OCI-LY1 (cell line): ENCODE measurements at regions not wholly inside any gene's neighbourhood (a gene's known extent, or its start where the extent isn't known, plus 50 kb on each side); places are given as distances from the start of the nearest gene placed in this dataset.

Experiments
- H2AFZ ChIP-seq: fragments of 200-600 bp; sonication (generic), shearing (Covaris generic); 2 replicates; pipeline ENCODE4 v1.6.0; 2014; ENCODE audit warnings: antibody characterized with exemption, mild to moderate bottlenecking, low read length
- H3F3A ChIP-seq: fragments of 200-600 bp; sonication (generic), shearing (Covaris generic); 2 replicates; pipeline ENCODE4 v1.6.0; 2014; ENCODE audit warnings: mild to moderate bottlenecking, antibody characterized with exemption, low read length, moderate library complexity; ENCODE audit not compliant: insufficient read depth
- H3K27ac ChIP-seq: fragments of 200-600 bp; sonication (generic); 2 replicates; pipeline ENCODE4 v1.5.1; 2014; ENCODE audit warnings: low read length, mixed run types, mild to moderate bottlenecking, low read depth; ENCODE audit not compliant: poor library complexity, severe bottlenecking
- H3K27me3 ChIP-seq: fragments of 200-600 bp; sonication (generic); 2 replicates; pipeline ENCODE4 v1.6.0; 2014; ENCODE audit warnings: antibody characterized with exemption, mild to moderate bottlenecking, low read length, moderate library complexity; ENCODE audit not compliant: insufficient read depth
- H3K36me3 ChIP-seq: fragments of 200-600 bp; sonication (generic); 2 replicates; pipeline ENCODE4 v1.6.1; 2014; ENCODE audit warnings: mild to moderate bottlenecking, antibody characterized with exemption, low read length, moderate library complexity, mixed read lengths; ENCODE audit not compliant: insufficient read depth
- H3K4me1 ChIP-seq: fragments of 200-600 bp; sonication (generic); 2 replicates; pipeline ENCODE4 v1.5.1; 2014; ENCODE audit warnings: mild to moderate bottlenecking, low read length, moderate library complexity; ENCODE audit not compliant: insufficient read depth, severe bottlenecking
- H3K4me2 ChIP-seq: fragments of 200-600 bp; sonication (generic), shearing (Covaris generic); 2 replicates; pipeline ENCODE4 v1.6.1; 2014; ENCODE audit warnings: low read length
- H3K4me3 ChIP-seq: fragments of 200-600 bp; sonication (generic); 2 replicates; pipeline ENCODE4 v1.5.1; 2014; ENCODE audit warnings: low read length, low read depth, mild to moderate bottlenecking, mixed read lengths; ENCODE audit not compliant: poor library complexity, severe bottlenecking
- H3K79me2 ChIP-seq: fragments of 200-600 bp; shearing (Covaris generic); 2 replicates; pipeline ENCODE4 v1.6.1; 2016; ENCODE audit warnings: mixed run types, low read length, mixed read lengths; ENCODE audit not compliant: insufficient read depth
- H3K9ac ChIP-seq: fragments of 200-600 bp; sonication (generic), shearing (Covaris generic); 2 replicates; pipeline ENCODE4 v1.6.1; 2014; ENCODE audit warnings: mild to moderate bottlenecking, low read length, mixed read lengths
- H3K9me2 ChIP-seq: fragments of 200-600 bp; sonication (generic), shearing (Covaris generic); 2 replicates; pipeline ENCODE4 v1.6.1; 2014; ENCODE audit warnings: low read depth, mild to moderate bottlenecking, low read length, mixed read lengths
- H3K9me3 ChIP-seq: fragments of 200-600 bp; shearing (Covaris generic); 2 replicates; pipeline ENCODE4 v1.6.1; 2014; ENCODE audit warnings: low read length, mixed read lengths
- H4K20me1 ChIP-seq: fragments of 200-600 bp; sonication (generic), shearing (Covaris generic); 2 replicates; pipeline ENCODE4 v1.6.0; 2016; ENCODE audit warnings: mild to moderate bottlenecking, low read length; ENCODE audit not compliant: insufficient read depth
- CTCF ChIP-seq: fragments of 200-600 bp; sonication (generic), shearing (Covaris generic); IDR thresholded peaks from 2 replicates; pipeline ENCODE4 v1.5.1; 2017; ENCODE audit warnings: mild to moderate bottlenecking, antibody characterized with exemption, low read length, moderate library complexity, mixed read lengths
- EZH2 ChIP-seq: fragments of 200-600 bp; sonication (generic), shearing (Covaris generic); IDR thresholded peaks from 2 replicates; pipeline ENCODE4 v1.8.0; 2017; ENCODE audit warnings: borderline replicate concordance, mixed run types, mild to moderate bottlenecking, antibody characterized with exemption, low read length, moderate library complexity, mixed read lengths

DNA sequence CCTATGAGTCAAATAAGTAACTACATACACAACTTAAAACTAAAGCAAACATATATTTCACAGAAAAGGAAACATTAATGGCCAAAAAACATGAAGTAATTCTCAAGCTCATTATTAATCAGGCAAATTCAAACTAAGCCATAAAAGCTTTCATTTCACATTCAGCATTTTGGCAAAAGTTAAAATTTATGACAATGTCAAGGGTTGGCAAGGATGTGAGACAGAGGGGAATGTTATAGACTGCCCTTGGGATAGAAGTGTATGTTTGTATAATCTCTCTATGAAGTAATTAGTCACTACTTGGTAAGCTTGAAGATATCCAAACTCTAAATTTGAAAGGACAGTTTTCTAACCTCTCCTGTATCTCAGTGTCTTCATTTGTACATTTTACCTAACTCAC is 539.4 kb downstream of the RIT2 start:
- Histone ChIP-seq H3K4me1 (no peaks in the 10 kb centered on the region), H3K9ac (no peak overlapping the region), H3K36me3 (no peaks in the 10 kb centered on the region), H3K4me2 (no peak overlapping the region), H2AFZ (no peak overlapping the region), H3K27ac (no peak overlapping the region), H3K4me3 (no peak overlapping the region), H3K9me2 (no peaks in the 10 kb centered on the region), H3K79me2 (no peaks in the 10 kb centered on the region), H3F3A (no peaks in the 10 kb centered on the region), H3K9me3 (no peaks in the 10 kb centered on the region), H3K27me3 (no peaks in the 10 kb centered on the region), H4K20me1 (no peaks in the 10 kb centered on the region)
- TF ChIP-seq EZH2 (no peak), CTCF (no peak)

DNA sequence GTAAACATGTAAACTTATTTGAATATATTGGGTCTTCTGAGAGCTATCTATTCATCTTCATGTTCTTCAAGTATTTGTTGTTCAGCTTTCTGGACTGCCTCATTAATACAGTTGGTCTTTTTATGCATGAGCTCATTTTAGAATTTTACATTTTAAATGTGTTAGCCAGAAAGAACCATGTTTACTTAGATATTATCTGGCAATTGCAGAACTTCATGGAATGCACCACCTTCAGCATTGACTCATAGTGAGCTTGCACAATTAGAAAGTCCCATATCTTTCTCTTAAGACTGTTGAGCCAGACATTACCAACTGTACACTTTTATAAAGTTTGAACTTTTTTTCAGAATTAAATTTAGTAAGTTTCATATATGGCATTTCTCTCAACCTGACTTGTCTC is 536.7 kb downstream of the RIT2 start:
- no peak overlapping the region for H3K27ac ChIP-seq
- no peaks in the 10 kb centered on the region for H3K79me2 ChIP-seq
- H3K9ac ChIP-seq: no peak overlapping the region

GRCh38 chr18:42582266-42582665 is 533.2 kb downstream of the RIT2 start:
- Histone ChIP-seq H3F3A (no peaks in the 10 kb centered on the region), H3K9me3 (no peaks in the 10 kb centered on the region), H3K4me3 (no peak overlapping the region), H3K4me1 (no peaks in the 10 kb centered on the region), H4K20me1 (no peaks in the 10 kb centered on the region), H3K9me2 (no peaks in the 10 kb centered on the region), H3K4me2 (no peak overlapping the region), H3K9ac (no peak overlapping the region), H3K27ac (no peak overlapping the region), H3K79me2 (no peaks in the 10 kb centered on the region), H2AFZ (no peak overlapping the region), H3K27me3 (no peaks in the 10 kb centered on the region), H3K36me3 (no peaks in the 10 kb centered on the region)
- no peak for TF ChIP-seq EZH2
- no peak for TF ChIP-seq CTCF

More for the DNA sequence above, 536.7 kb downstream of the RIT2 start:
- H3K27me3 ChIP-seq: no peaks in the 10 kb centered on the region
- no peak overlapping the region for H2AFZ ChIP-seq
- H3K9me3 ChIP-seq: no peaks in the 10 kb centered on the region
- H3K4me1 ChIP-seq: no peaks in the 10 kb centered on the region
- H4K20me1 ChIP-seq: no peaks in the 10 kb centered on the region
- H3F3A ChIP-seq: no peaks in the 10 kb centered on the region
- no peaks in the 10 kb centered on the region for H3K9me2 ChIP-seq
- TF ChIP-seq CTCF (no peak), EZH2 (no peak)
- no peak overlapping the region for H3K4me3 ChIP-seq
- H3K4me2 ChIP-seq: no peak overlapping the region
- H3K36me3 ChIP-seq: no peaks in the 10 kb centered on the region
